DND-41 (cell line): ENCODE measurements at regions not wholly inside any gene's neighbourhood (a gene's known extent, or its start where the extent isn't known, plus 50 kb on each side); places are given as distances from the start of the nearest gene placed in this dataset.

ENCODE experiments used
- ATAC-seq: fragments of 200-7000 bp; cut with Tn5 transposase; 3 replicates; pipeline ENCODE4 v1.9.1; 2021; ENCODE audit warnings: low read depth; ENCODE audit not compliant: insufficient read depth
- DNase-seq: peaks from one replicate; pipeline ENCODE4 v3.0.0-alpha.2; 2020
- H2AFZ ChIP-seq: 2 replicates; pipeline ENCODE4 v1.6.0; 2012; ENCODE audit warnings: low read depth, low read length
- H3K27ac ChIP-seq: 2 replicates; pipeline ENCODE4 v1.5.1; 2012; ENCODE audit warnings: low read length, inconsistent platforms
- H3K27me3 ChIP-seq: fragments of 200-600 bp; sonication (generic); 2 replicates; pipeline ENCODE4 v1.6.0; 2012; ENCODE audit warnings: low read length, mild to moderate bottlenecking, inconsistent platforms; ENCODE audit not compliant: insufficient read depth, poor library complexity
- H3K36me3 ChIP-seq: 2 replicates; pipeline ENCODE4 v1.5.1; 2012; ENCODE audit warnings: low read length, inconsistent platforms; ENCODE audit not compliant: insufficient read depth
- H3K4me1 ChIP-seq: 2 replicates; pipeline ENCODE4 v1.5.1; 2012; ENCODE audit warnings: mild to moderate bottlenecking, low read length; ENCODE audit not compliant: insufficient read depth
- H3K4me2 ChIP-seq: 2 replicates; pipeline ENCODE4 v1.6.0; 2012; ENCODE audit warnings: mild to moderate bottlenecking, moderate library complexity, low read length, inconsistent platforms; ENCODE audit not compliant: insufficient read depth
- H3K4me3 ChIP-seq, 2 experiments: fragments of 200-600 bp in 1 of 2; shearing (Covaris generic) in 1 of 2; 2 replicates each; pipeline ENCODE4 v1.5.1; 2012 to 2016; ENCODE audit warnings: inconsistent platforms in 2 of 2, low read length in 2 of 2, mild to moderate bottlenecking in 2 of 2, low read depth in 1 of 2, moderate library complexity in 1 of 2
- H3K79me2 ChIP-seq: 2 replicates; pipeline ENCODE4 v1.6.0; 2012; ENCODE audit warnings: low read length, inconsistent platforms; ENCODE audit not compliant: insufficient read depth
- H3K9ac ChIP-seq: 2 replicates; pipeline ENCODE4 v1.6.0; 2012; ENCODE audit warnings: low read depth, mild to moderate bottlenecking, inconsistent platforms, low read length, moderate library complexity
- H3K9me3 ChIP-seq: 2 replicates; pipeline ENCODE4 v1.5.1; 2012; ENCODE audit warnings: low read length, moderate library complexity, mild to moderate bottlenecking, inconsistent platforms; ENCODE audit not compliant: insufficient read depth, severe bottlenecking
- H4K20me1 ChIP-seq: 2 replicates; pipeline ENCODE4 v1.6.0; 2012; ENCODE audit warnings: low read length; ENCODE audit not compliant: insufficient read depth
- CTCF ChIP-seq: IDR thresholded peaks from 2 replicates; pipeline ENCODE4 v1.5.1; 2012; ENCODE audit warnings: borderline replicate concordance, low read length, moderate library complexity, mild to moderate bottlenecking; ENCODE audit not compliant: poor library complexity, severe bottlenecking; ENCODE audit errors: extremely low read depth
- EZH2 ChIP-seq: IDR thresholded peaks from 3 replicates; pipeline ENCODE4 v1.6.1; 2012; ENCODE audit warnings: borderline replicate concordance, low read depth, mild to moderate bottlenecking, moderate library complexity, low read length, inconsistent platforms; ENCODE audit not compliant: severe bottlenecking

GRCh38 chr1:103248417-103249102 lies 140.2 kb upstream of the COL11A1 start:
- Histone ChIP-seq H3K4me3 (no peak overlapping the region), H3K79me2 (no peaks in the 10 kb centered on the region), H4K20me1 (no peaks in the 10 kb centered on the region), H3K27ac (no peak overlapping the region), H3K36me3 (no peaks in the 10 kb centered on the region), H3K4me1 (no peaks in the 10 kb centered on the region), H2AFZ (no peak overlapping the region), H3K27me3 (no peaks in the 10 kb centered on the region), H3K9ac (no peak overlapping the region), H3K9me3 (no peaks in the 10 kb centered on the region), H3K4me2 (no peak overlapping the region)
- TF ChIP-seq CTCF: no peak
- no peak for TF ChIP-seq EZH2
- ATAC-seq: no peak
- no peak for DNase-seq

GRCh38 chr1:103247517-103247916 lies 139.2 kb upstream of the COL11A1 start:
- H3K9me3 ChIP-seq: no peaks in the 10 kb centered on the region
- no peak overlapping the region for H3K27ac ChIP-seq
- H3K27me3 ChIP-seq: no peaks in the 10 kb centered on the region
- H4K20me1 ChIP-seq: no peaks in the 10 kb centered on the region
- H2AFZ ChIP-seq: no peak overlapping the region
- no peak overlapping the region for H3K4me2 ChIP-seq
- H3K36me3 ChIP-seq: no peaks in the 10 kb centered on the region
- H3K4me3 ChIP-seq: no peak overlapping the region
- DNase-seq: no peak
- H3K79me2 ChIP-seq: no peaks in the 10 kb centered on the region
- no peak for TF ChIP-seq CTCF
- no peak for TF ChIP-seq EZH2
- H3K9ac ChIP-seq: no peak overlapping the region
- no peaks in the 10 kb centered on the region for H3K4me1 ChIP-seq
- no peak for ATAC-seq

- no peaks in the 10 kb centered on the region for H3K9me3 ChIP-seq
- no peak overlapping the region for H3K4me3 ChIP-seq
- ATAC-seq: no peak
- no peaks in the 10 kb centered on the region for H3K79me2 ChIP-seq
- no peaks in the 10 kb centered on the region for H3K27me3 ChIP-seq
- no peaks in the 10 kb centered on the region for H4K20me1 ChIP-seq
- no peak overlapping the region for H2AFZ ChIP-seq
- no peak overlapping the region for H3K9ac ChIP-seq
- no peaks in the 10 kb centered on the region for H3K36me3 ChIP-seq
- no peak for DNase-seq
- no peaks in the 10 kb centered on the region for H3K4me1 ChIP-seq
- TF ChIP-seq CTCF (no peak), EZH2 (no peak)
- no peak overlapping the region for H3K4me2 ChIP-seq
- no peak overlapping the region for H3K27ac ChIP-seq
Observed at GRCh38 chr1:103243481-103243880, 135.2 kb upstream of the COL11A1 start.

GRCh38 chr1:103239034-103239433 lies 130.7 kb upstream of the COL11A1 start:
- Histone ChIP-seq H2AFZ (no peak overlapping the region), H3K27ac (no peak overlapping the region), H3K27me3 (no peaks in the 10 kb centered on the region), H4K20me1 (no peaks in the 10 kb centered on the region), H3K9ac (no peak overlapping the region), H3K9me3 (no peaks in the 10 kb centered on the region), H3K4me2 (no peak overlapping the region), H3K4me1 (no peaks in the 10 kb centered on the region), H3K79me2 (no peaks in the 10 kb centered on the region), H3K4me3 (no peak overlapping the region), H3K36me3 (no peaks in the 10 kb centered on the region)
- no peak for TF ChIP-seq EZH2
- no peak for TF ChIP-seq CTCF
- ATAC-seq (no peak), DNase-seq (no peak)
